ENCODE measurements at regions not wholly inside any gene's neighbourhood (a gene's known extent, or its start where the extent isn't known, plus 50 kb on each side); places are given as distances from the start of the nearest gene placed in this dataset.

DNA sequence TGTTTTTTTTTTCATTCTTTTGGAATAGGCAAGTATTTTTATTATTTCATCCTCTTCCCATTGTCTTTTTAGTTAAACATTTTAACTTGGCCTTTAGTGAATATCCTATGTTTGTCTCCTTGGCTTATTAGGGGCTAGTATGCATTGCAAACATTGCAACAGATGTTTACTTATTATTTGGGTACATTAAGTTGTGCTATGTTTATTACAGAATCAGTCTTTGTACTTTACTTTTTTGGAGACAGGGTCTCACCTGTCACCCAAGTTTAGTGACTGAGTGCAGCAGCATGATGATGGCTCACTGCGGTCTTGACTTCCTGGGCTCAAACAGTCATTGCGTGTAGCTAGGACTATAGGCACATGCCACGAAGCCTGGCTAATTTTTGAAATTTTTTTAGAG lies 51.1 kb upstream of the NUDT6 start:
- no peaks in the 10 kb centered on the region for H3K4me1 ChIP-seq (ENCODE audit: control insufficient read depth in 1 of 2, insufficient read depth in 2 of 2, low read length in 2 of 2)
- H3K4me3 ChIP-seq (ENCODE audit: low read depth in 1 of 2, low read length in 2 of 2) = no peak overlapping the region
- H3K27ac ChIP-seq (ENCODE audit: low read depth, low read length) = no peak overlapping the region
- H3K9me3 ChIP-seq (ENCODE audit: control insufficient read depth in 1 of 2, low read length in 2 of 2) = peaks cover 0 to 6% of the 10 kb centered on the region in 2 donors
- no peaks in the 10 kb centered on the region for H3K27me3 ChIP-seq (ENCODE audit: control insufficient read depth in 1 of 2, insufficient read depth in 2 of 2, low read length in 2 of 2)
- H3K36me3 ChIP-seq (ENCODE audit: control insufficient read depth in 1 of 2, insufficient read depth in 2 of 2, low read length in 2 of 2) = peaks cover 8 to 17% of the 10 kb centered on the region in 2 donors
- no peak overlapping the region for H3K9ac ChIP-seq (ENCODE audit: low read depth in 1 of 2, low read length in 2 of 2)

DNA sequence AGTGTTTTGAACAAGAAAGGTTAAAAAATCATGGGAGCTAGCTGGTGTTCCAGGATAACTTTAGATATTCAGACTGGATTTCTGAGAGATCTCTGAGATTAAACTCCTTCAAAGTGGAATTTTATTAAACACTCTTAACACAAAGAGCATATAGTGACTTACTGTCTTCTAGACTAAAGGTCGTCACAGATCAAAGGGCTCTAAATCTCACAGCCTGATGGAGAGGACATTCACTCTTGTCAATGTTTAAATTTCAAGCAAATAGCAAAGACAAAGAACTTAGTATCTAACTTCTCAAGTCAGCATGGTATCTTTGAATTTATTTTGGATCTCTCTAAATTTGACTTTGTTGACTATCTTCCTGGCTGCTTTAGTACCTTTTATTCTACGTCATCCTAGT lies 53.7 kb upstream of the NUDT6 start:
- peaks cover 8 to 31% of the 10 kb centered on the region in 2 donors for H3K36me3 ChIP-seq (ENCODE audit: control insufficient read depth in 1 of 2, insufficient read depth in 2 of 2, low read length in 2 of 2)
- no peak overlapping the region for H3K9ac ChIP-seq (ENCODE audit: low read depth in 1 of 2, low read length in 2 of 2)

DNA sequence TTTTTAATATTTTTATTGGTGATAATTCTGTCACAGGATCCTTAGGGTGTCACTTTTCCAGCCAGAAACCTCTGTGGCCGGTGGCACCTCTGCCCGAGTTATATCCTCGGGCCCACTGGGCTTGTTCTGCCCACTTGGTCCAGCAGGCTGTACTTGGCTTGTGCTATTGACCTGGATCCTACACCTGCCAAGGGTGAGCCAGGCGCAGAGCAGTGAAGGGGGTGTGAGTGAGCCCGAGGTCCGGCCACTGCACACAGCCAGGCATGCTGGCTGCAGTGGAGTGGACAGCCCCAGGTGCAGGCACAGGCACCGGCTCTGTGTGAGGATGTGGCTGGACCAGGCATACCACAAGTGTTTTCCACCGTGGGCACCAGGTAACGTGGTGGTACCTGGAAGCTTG lies 54.7 kb upstream of the NUDT6 start:
- no peaks in the 10 kb centered on the region for H3K27me3 ChIP-seq (ENCODE audit: control insufficient read depth in 1 of 2, insufficient read depth in 2 of 2, low read length in 2 of 2)
- H3K27ac ChIP-seq (ENCODE audit: low read depth, low read length) = no peak overlapping the region
- H3K9ac ChIP-seq (ENCODE audit: low read depth in 1 of 2, low read length in 2 of 2) = no peak overlapping the region
- peaks cover 0 to 6% of the 10 kb centered on the region in 2 donors for H3K9me3 ChIP-seq (ENCODE audit: control insufficient read depth in 1 of 2, low read length in 2 of 2)
- H3K4me1 ChIP-seq (ENCODE audit: control insufficient read depth in 1 of 2, insufficient read depth in 2 of 2, low read length in 2 of 2) = no peaks in the 10 kb centered on the region
- no peak overlapping the region for H3K4me3 ChIP-seq (ENCODE audit: low read depth in 1 of 2, low read length in 2 of 2)
- peaks cover 8 to 31% of the 10 kb centered on the region in 2 donors for H3K36me3 ChIP-seq (ENCODE audit: control insufficient read depth in 1 of 2, insufficient read depth in 2 of 2, low read length in 2 of 2)

More for the DNA sequence above, 53.7 kb upstream of the NUDT6 start:
- no peaks in the 10 kb centered on the region for H3K27me3 ChIP-seq (ENCODE audit: control insufficient read depth in 1 of 2, insufficient read depth in 2 of 2, low read length in 2 of 2)
- no peak overlapping the region for H3K27ac ChIP-seq (ENCODE audit: low read depth, low read length)
- no peaks in the 10 kb centered on the region for H3K4me1 ChIP-seq (ENCODE audit: control insufficient read depth in 1 of 2, insufficient read depth in 2 of 2, low read length in 2 of 2)
- H3K9me3 ChIP-seq (ENCODE audit: control insufficient read depth in 1 of 2, low read length in 2 of 2) = peaks cover 0 to 6% of the 10 kb centered on the region in 2 donors
- no peak overlapping the region for H3K4me3 ChIP-seq (ENCODE audit: low read depth in 1 of 2, low read length in 2 of 2)

- Histone ChIP-seq H3K27me3 (ENCODE audit: control insufficient read depth in 1 of 2, insufficient read depth in 2 of 2, low read length in 2 of 2) (no peaks in the 10 kb centered on the region), H3K36me3 (ENCODE audit: control insufficient read depth in 1 of 2, insufficient read depth in 2 of 2, low read length in 2 of 2) (peaks cover 8 to 31% of the 10 kb centered on the region in 2 donors), H3K4me1 (ENCODE audit: control insufficient read depth in 1 of 2, insufficient read depth in 2 of 2, low read length in 2 of 2) (no peaks in the 10 kb centered on the region), H3K4me3 (ENCODE audit: low read depth in 1 of 2, low read length in 2 of 2) (no peak overlapping the region), H3K9ac (ENCODE audit: low read depth in 1 of 2, low read length in 2 of 2) (no peak overlapping the region), H3K9me3 (ENCODE audit: control insufficient read depth in 1 of 2, low read length in 2 of 2) (peaks cover 0 to 6% of the 10 kb centered on the region in 2 donors), H3K27ac (ENCODE audit: low read depth, low read length) (no peak overlapping the region)
Measured at GRCh38 chr4:122978109-122978508, 55.7 kb upstream of the NUDT6 start.

GRCh38 chr4:122978789-122979188 lies 56.4 kb upstream of the NUDT6 start:
- peaks cover 8 to 31% of the 10 kb centered on the region in 2 donors for H3K36me3 ChIP-seq (ENCODE audit: control insufficient read depth in 1 of 2, insufficient read depth in 2 of 2, low read length in 2 of 2)
- no peak overlapping the region for H3K27ac ChIP-seq (ENCODE audit: low read depth, low read length)
- H3K27me3 ChIP-seq (ENCODE audit: control insufficient read depth in 1 of 2, insufficient read depth in 2 of 2, low read length in 2 of 2) = no peaks in the 10 kb centered on the region
- H3K4me3 ChIP-seq (ENCODE audit: low read depth in 1 of 2, low read length in 2 of 2) = no peak overlapping the region
- H3K4me1 ChIP-seq (ENCODE audit: control insufficient read depth in 1 of 2, insufficient read depth in 2 of 2, low read length in 2 of 2) = no peaks in the 10 kb centered on the region
- H3K9me3 ChIP-seq (ENCODE audit: control insufficient read depth in 1 of 2, low read length in 2 of 2) = peaks cover 0 to 6% of the 10 kb centered on the region in 2 donors
- no peak overlapping the region for H3K9ac ChIP-seq (ENCODE audit: low read depth in 1 of 2, low read length in 2 of 2)

GRCh38 chr4:122980860-122981259 lies 58.5 kb upstream of the NUDT6 start:
- no peak overlapping the region for H3K27ac ChIP-seq (ENCODE audit: low read depth, low read length)
- no peak overlapping the region for H3K4me3 ChIP-seq (ENCODE audit: low read depth in 1 of 2, low read length in 2 of 2)
- no peaks in the 10 kb centered on the region for H3K27me3 ChIP-seq (ENCODE audit: control insufficient read depth in 1 of 2, insufficient read depth in 2 of 2, low read length in 2 of 2)
- no peaks in the 10 kb centered on the region for H3K4me1 ChIP-seq (ENCODE audit: control insufficient read depth in 1 of 2, insufficient read depth in 2 of 2, low read length in 2 of 2)
- H3K9ac ChIP-seq (ENCODE audit: low read depth in 1 of 2, low read length in 2 of 2) = no peak overlapping the region
- peaks cover 0 to 6% of the 10 kb centered on the region in 2 donors for H3K9me3 ChIP-seq (ENCODE audit: control insufficient read depth in 1 of 2, low read length in 2 of 2)
- peaks cover 8 to 28% of the 10 kb centered on the region in 2 donors for H3K36me3 ChIP-seq (ENCODE audit: control insufficient read depth in 1 of 2, insufficient read depth in 2 of 2, low read length in 2 of 2)

GRCh38 chr4:122988696-122989095 lies 66.3 kb upstream of the NUDT6 start:
- peaks cover 0 to 4% of the 10 kb centered on the region in 2 donors for H3K36me3 ChIP-seq (ENCODE audit: control insufficient read depth in 1 of 2, insufficient read depth in 2 of 2, low read length in 2 of 2)
- no peak overlapping the region for H3K27ac ChIP-seq (ENCODE audit: low read depth, low read length)
- peaks cover 6 to 17% of the 10 kb centered on the region in 2 donors for H3K9me3 ChIP-seq (ENCODE audit: control insufficient read depth in 1 of 2, low read length in 2 of 2)
- peaks cover 0 to 9% of the 10 kb centered on the region in 2 donors for H3K4me1 ChIP-seq (ENCODE audit: control insufficient read depth in 1 of 2, insufficient read depth in 2 of 2, low read length in 2 of 2)
- H3K27me3 ChIP-seq (ENCODE audit: control insufficient read depth in 1 of 2, insufficient read depth in 2 of 2, low read length in 2 of 2) = no peaks in the 10 kb centered on the region
- no peak overlapping the region for H3K4me3 ChIP-seq (ENCODE audit: low read depth in 1 of 2, low read length in 2 of 2)
- no peak overlapping the region for H3K9ac ChIP-seq (ENCODE audit: low read depth in 1 of 2, low read length in 2 of 2)

DNA sequence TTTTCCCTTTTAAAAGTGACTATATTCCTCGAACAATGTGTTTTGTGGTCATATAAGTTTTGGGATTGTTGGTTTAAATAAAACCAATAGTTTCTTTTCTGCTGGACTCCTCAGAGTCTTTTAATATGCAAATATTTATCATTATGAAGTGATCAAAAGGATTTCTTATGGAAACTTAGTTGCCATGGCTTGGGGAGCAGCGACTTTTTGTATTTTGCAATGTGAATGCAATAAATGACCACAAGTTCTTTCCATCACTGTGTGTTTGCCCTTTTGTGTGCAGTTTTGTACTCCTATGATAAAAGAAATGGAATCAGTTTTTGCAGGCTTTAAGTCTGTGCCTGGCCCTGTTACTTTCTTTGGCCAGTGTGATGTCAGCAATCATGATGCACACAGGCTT lies 68.5 kb upstream of the NUDT6 start:
- no peak overlapping the region for H3K9ac ChIP-seq (ENCODE audit: low read depth in 1 of 2, low read length in 2 of 2)
- H3K4me1 ChIP-seq (ENCODE audit: control insufficient read depth in 1 of 2, insufficient read depth in 2 of 2, low read length in 2 of 2) = peaks cover 0 to 9% of the 10 kb centered on the region in 2 donors
- H3K36me3 ChIP-seq (ENCODE audit: control insufficient read depth in 1 of 2, insufficient read depth in 2 of 2, low read length in 2 of 2) = peaks cover 0 to 4% of the 10 kb centered on the region in 2 donors

GRCh38 chr4:122992057-122992456 lies 69.7 kb upstream of the NUDT6 start:
- Histone ChIP-seq H3K27ac (ENCODE audit: low read depth, low read length) (no peak overlapping the region), H3K9me3 (ENCODE audit: control insufficient read depth in 1 of 2, low read length in 2 of 2) (peaks cover 6 to 17% of the 10 kb centered on the region in 2 donors), H3K36me3 (ENCODE audit: control insufficient read depth in 1 of 2, insufficient read depth in 2 of 2, low read length in 2 of 2) (no peaks in the 10 kb centered on the region), H3K27me3 (ENCODE audit: control insufficient read depth in 1 of 2, insufficient read depth in 2 of 2, low read length in 2 of 2) (no peaks in the 10 kb centered on the region), H3K4me1 (ENCODE audit: control insufficient read depth in 1 of 2, insufficient read depth in 2 of 2, low read length in 2 of 2) (peaks cover 0 to 9% of the 10 kb centered on the region in 2 donors), H3K4me3 (ENCODE audit: low read depth in 1 of 2, low read length in 2 of 2) (no peak overlapping the region), H3K9ac (ENCODE audit: low read depth in 1 of 2, low read length in 2 of 2) (no peak overlapping the region)

More for the DNA sequence above, 68.5 kb upstream of the NUDT6 start:
- Histone ChIP-seq H3K4me3 (ENCODE audit: low read depth in 1 of 2, low read length in 2 of 2) (no peak overlapping the region), H3K9me3 (ENCODE audit: control insufficient read depth in 1 of 2, low read length in 2 of 2) (peaks cover 6 to 17% of the 10 kb centered on the region in 2 donors), H3K27ac (ENCODE audit: low read depth, low read length) (no peak overlapping the region), H3K27me3 (ENCODE audit: control insufficient read depth in 1 of 2, insufficient read depth in 2 of 2, low read length in 2 of 2) (no peaks in the 10 kb centered on the region)

DNA sequence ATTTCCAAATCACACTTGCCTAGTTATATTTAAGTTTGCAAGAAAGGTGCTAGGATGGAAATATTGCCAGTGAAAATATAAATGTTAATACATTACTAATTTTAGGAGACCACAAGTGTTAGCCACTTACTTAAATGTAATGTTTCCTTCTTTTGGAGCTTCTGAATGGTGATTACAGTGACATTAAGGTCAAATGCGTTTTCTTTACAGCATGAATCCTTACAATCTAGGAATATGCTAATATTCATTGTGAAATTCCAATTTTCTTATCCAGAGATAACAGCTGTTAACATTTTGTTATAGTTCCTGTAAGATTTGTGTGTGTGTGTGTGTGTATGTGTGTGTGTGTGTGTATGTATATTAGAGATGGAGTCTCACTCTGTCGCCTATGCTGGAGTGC lies 70.2 kb upstream of the NUDT6 start:
- no peaks in the 10 kb centered on the region for H3K36me3 ChIP-seq (ENCODE audit: control insufficient read depth in 1 of 2, insufficient read depth in 2 of 2, low read length in 2 of 2)
- H3K4me3 ChIP-seq (ENCODE audit: low read depth in 1 of 2, low read length in 2 of 2) = no peak overlapping the region
- H3K9me3 ChIP-seq (ENCODE audit: control insufficient read depth in 1 of 2, low read length in 2 of 2) = peaks cover 3 to 15% of the 10 kb centered on the region in 2 donors
- peaks cover 0 to 9% of the 10 kb centered on the region in 2 donors for H3K4me1 ChIP-seq (ENCODE audit: control insufficient read depth in 1 of 2, insufficient read depth in 2 of 2, low read length in 2 of 2)
- no peak overlapping the region for H3K9ac ChIP-seq (ENCODE audit: low read depth in 1 of 2, low read length in 2 of 2)
- no peaks in the 10 kb centered on the region for H3K27me3 ChIP-seq (ENCODE audit: control insufficient read depth in 1 of 2, insufficient read depth in 2 of 2, low read length in 2 of 2)
- H3K27ac ChIP-seq (ENCODE audit: low read depth, low read length) = no peak overlapping the region

- no peaks in the 10 kb centered on the region for H3K27me3 ChIP-seq (ENCODE audit: control insufficient read depth in 1 of 2, insufficient read depth in 2 of 2, low read length in 2 of 2)
- H3K36me3 ChIP-seq (ENCODE audit: control insufficient read depth in 1 of 2, insufficient read depth in 2 of 2, low read length in 2 of 2) = no peaks in the 10 kb centered on the region
- no peaks in the 10 kb centered on the region for H3K9me3 ChIP-seq (ENCODE audit: control insufficient read depth in 1 of 2, low read length in 2 of 2)
- H3K27ac ChIP-seq (ENCODE audit: low read depth, low read length) = no peak overlapping the region
- no peak overlapping the region for H3K4me3 ChIP-seq (ENCODE audit: low read depth in 1 of 2, low read length in 2 of 2)
- H3K4me1 ChIP-seq (ENCODE audit: control insufficient read depth in 1 of 2, insufficient read depth in 2 of 2, low read length in 2 of 2) = peaks cover 0 to 9% of the 10 kb centered on the region in 2 donors
- no peak overlapping the region for H3K9ac ChIP-seq (ENCODE audit: low read depth in 1 of 2, low read length in 2 of 2)
Measured at GRCh38 chr4:122996350-122996749, 74.0 kb upstream of the NUDT6 start.

Data from duodenal mucosa (tissue), 2 donors.